HG03520 (cell line): ENCODE measurements at regions not wholly inside any gene's neighbourhood (a gene's known extent, or its start where the extent isn't known, plus 50 kb on each side); places are given as distances from the start of the nearest gene placed in this dataset.
"Not testable (repeated sequence)": the region's sequence is repeated elsewhere in the genome, so short reads cannot be mapped to it uniquely, and the experiment has no call there.

ENCODE experiments used
- ATAC-seq: cut with Tn5 transposase; IDR thresholded peaks from one replicate; pipeline ENCODE4 v1.9.1; 2021; ENCODE audit warnings: mild to moderate bottlenecking, moderate library complexity; ENCODE audit not compliant: unreplicated experiment

GRCh38 chrX:19229896-19230295, 107.6 kb upstream of the ADGRG2 start:
- not testable (repeated sequence) for ATAC-seq

DNA sequence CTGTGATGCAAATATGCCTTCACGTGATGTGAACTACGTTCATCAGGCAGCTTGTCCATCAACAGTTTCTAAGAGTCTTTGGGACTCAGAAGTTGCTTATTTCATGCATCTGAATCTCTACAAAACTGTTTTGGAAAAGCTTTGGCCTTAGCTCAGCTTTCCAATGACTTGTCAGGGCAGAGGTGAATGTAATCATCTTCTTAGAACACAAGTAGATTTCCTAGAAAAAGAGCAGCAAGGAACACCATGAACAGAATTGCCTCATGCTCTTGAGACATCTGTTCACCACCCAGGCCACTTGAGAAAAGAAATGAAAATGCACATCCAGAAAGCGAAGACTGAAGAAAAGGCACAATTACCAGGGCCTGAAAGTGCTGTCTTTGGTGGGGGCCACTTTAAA, 105.8 kb upstream of the PDHA1 start:
- ATAC-seq = no peak

GRCh38 chrX:19243431-19243830, 100.3 kb upstream of the PDHA1 start:
- no peak for ATAC-seq

DNA sequence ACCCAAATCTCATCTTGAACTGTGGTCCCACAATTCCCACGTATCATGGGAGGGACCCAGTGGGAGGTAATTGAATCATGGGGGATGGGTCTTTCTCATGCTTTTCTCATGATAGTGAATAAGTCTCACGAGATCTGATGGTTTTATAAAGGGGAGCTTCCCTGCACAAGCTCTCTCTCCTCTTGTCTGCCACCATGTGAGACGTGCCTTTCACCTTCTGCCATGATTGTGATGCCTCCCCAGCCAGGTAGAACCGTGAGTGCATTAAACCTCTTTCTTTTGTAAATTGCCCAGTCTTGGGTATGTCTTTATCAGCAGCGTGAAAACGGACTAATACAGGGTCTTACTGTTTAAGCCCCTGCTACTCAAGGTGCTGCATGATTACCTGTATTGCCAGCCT, 98.8 kb upstream of the PDHA1 start:
- not testable (repeated sequence) for ATAC-seq

GRCh38 chrX:19245711-19246269, 97.9 kb upstream of the PDHA1 start:
- ATAC-seq = no peak

DNA sequence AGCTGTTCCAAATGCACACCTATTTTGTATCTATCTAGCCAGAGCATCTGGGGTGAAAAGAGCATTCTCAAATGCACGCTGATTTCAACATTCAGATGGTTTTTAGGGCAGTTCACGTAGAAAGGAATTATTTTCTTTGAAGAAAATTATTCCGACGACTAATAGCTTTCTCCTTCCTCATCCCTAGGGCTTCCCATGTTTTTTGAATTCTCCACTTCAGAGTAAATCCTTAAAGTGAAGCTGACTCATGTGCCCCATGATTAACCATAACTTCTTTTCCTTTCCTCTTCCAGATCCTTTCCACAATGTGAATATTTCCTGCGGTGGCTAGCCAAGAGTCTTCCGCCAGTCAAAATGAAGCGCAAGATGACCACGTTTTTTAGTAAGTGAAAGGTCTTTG, 86.7 kb upstream of the PDHA1 start:
- ATAC-seq = no peak

GRCh38 chrX:19261026-19261425, 82.7 kb upstream of the PDHA1 start:
- not testable (repeated sequence) for ATAC-seq

DNA sequence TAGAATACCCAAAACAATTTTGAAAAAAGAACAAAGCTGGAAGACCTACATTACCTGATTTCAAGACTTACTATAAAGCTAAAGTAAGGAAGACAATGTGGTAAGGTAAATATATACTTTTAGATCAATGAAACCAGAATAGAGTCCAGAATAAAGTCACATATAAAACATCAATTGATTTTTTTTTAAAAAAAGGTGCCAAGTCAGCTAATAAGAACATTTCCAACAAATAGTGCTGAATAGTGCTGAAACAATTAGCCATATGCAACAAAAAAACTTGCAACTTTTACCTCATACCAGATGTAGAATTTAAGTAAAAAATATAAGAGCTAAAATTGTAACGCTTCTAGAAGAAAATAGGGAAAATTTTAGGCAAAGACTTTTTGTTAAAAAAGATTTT, 73.0 kb upstream of the PDHA1 start:
- no peak for ATAC-seq

DNA sequence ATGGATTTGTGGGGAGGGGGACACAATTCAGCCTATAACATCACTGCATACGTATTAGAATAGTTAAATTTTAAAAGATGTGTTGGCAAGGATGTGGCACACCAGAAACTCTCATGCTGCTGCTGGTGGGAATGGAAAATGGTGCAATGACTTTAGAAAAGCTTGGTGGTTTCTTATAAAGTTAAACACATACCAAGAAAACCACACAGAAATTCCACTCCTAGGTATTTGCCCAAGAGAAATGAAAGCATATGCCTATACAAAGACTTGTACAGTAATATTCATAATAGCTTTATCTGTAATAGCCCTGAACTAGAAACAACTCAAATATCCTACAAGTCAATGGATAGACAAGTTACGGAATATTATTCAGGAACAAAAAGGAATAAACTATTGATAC, 71.3 kb upstream of the PDHA1 start:
- no peak for ATAC-seq

DNA sequence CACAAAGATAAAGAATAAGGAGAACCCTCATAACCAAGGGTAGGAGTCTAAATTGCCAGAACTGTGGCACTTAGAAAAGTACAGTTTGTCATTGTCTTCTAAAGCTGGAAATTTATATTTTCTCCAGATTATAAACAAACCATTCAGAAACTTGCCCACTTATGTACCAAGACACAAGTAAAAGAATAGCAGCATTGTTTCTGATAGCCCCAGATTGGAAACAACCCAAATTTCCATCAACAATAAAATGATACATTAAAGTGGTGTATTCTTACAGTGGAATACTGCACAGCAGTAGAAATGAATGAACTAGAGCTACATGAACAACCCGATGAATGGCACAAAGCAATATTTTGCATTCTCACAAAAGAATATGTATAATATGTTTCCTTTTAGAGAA, 63.1 kb upstream of the PDHA1 start:
- no peak for ATAC-seq

DNA sequence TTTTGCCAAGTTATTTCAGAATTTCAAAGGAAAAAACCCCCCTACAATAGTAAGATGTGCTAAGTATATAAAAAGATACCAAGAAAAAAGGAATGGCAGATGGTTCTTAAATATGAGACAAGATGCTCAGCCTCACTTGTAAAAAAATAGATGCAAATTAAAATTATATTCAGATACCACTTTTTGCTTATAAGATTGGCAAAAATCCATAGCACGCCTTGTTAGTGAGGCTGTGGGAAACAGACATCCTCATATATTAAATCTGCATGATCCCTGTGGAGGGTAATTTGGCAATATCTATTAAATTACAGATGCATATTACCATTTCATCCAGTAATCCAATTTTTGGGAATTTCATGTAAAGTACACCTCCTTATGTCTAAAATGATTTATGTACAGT, 62.5 kb upstream of the PDHA1 start:
- no peak for ATAC-seq

GRCh38 chrX:19283597-19284339, 60.0 kb upstream of the PDHA1 start:
- ATAC-seq = no peak

DNA sequence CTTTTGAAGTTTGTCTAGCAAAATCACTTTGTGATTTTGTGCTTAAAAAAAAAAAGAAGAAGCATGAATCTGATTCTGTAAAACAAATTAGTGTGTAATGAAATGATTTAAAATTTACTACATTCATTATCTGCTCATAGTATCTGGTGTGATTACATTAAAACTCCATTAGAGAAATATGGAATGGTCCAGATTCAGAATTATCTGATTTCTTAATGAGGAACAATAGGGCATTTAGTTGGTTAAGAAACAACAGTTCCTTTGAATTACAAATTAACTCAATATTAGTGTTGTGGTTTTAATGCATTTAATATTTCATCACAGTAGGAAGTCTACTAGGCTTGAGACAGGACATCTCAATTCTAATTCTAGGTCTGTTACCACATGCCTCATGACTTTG, 57.9 kb upstream of the PDHA1 start:
- no peak for ATAC-seq

DNA sequence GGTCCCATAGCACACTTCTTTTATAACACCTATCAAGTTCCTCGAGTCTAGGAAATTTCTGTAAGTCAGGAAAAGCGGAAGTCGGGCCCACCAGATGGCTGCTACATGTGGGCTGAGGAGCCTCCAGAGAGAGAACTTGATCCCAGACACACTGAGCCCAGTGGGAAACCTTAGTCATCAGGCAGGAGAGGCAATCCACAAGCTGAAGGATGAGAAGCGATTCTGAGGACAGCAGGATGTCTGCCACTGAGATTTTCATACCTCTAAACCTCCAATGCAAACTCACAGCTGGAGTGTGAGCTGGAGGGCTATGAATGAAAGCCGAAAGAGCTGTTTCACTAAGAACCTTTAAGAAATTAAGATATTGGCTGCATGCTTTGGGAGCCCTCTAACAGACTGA, 52.6 kb upstream of the PDHA1 start:
- no peak for ATAC-seq

GRCh38 chrX:19293606-19294325, 50.0 kb upstream of the PDHA1 start:
- no peak for ATAC-seq
